Sigmoid colon (tissue), 4 donors: ENCODE measurements at regions not wholly inside any gene's neighbourhood (a gene's known extent, or its start where the extent isn't known, plus 50 kb on each side); places are given as distances from the start of the nearest gene placed in this dataset.

Experiments used
- EP300 ChIP-seq, 4 donors: sonication (generic); formaldehyde crosslinking; IDR thresholded peaks; one replicate each; pipeline ENCODE4 v1.6.1; 2017; ENCODE audit warnings: antibody characterized with exemption in 4 of 4
- POLR2A ChIP-seq, 2 donors: fragments of 450-650 bp; IDR thresholded peaks; one replicate each; pipeline ENCODE4 v1.6.1; 2016; ENCODE audit warnings: antibody characterized with exemption in 2 of 2, mild to moderate bottlenecking in 2 of 2, moderate library complexity in 2 of 2
- POLR2AphosphoS5 ChIP-seq, 4 donors: sonication (generic); formaldehyde crosslinking; IDR thresholded peaks; one replicate each; pipeline ENCODE4 v1.6.1; 2017; ENCODE audit warnings: antibody characterized with exemption in 4 of 4
- TF ChIP-seq, protein P1 (sequence below), 4 experiments: fragments of 450-650 bp in 3 of 4; fragments of 200-600 bp in 1 of 4; IDR thresholded peaks; one replicate each; pipeline ENCODE4 v1.5.1; 2016 to 2019; ENCODE audit warnings: antibody characterized with exemption in 4 of 4, mild to moderate bottlenecking in 3 of 4, moderate library complexity in 2 of 4

DNA sequence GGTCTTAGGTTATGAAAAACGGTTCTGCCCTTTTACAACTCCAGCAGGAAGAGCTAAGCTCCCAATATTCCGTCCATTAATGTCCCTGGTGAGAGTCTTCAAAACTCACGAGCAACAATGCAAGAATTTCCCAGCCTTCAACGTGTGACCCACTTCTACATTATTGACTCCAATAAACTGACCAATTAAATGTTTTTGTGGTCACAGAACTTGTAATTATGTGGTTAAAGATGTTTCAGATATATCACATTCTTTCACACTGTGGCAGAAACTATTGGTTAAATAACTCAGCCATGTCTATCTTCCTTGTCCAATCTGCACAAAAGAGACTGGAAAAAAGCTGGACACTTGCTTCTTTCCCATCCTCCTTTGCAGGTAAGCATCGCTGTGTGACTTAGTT lies 286.6 kb upstream of the ADAMTS9 start:
- TF ChIP-seq, protein P1, sequence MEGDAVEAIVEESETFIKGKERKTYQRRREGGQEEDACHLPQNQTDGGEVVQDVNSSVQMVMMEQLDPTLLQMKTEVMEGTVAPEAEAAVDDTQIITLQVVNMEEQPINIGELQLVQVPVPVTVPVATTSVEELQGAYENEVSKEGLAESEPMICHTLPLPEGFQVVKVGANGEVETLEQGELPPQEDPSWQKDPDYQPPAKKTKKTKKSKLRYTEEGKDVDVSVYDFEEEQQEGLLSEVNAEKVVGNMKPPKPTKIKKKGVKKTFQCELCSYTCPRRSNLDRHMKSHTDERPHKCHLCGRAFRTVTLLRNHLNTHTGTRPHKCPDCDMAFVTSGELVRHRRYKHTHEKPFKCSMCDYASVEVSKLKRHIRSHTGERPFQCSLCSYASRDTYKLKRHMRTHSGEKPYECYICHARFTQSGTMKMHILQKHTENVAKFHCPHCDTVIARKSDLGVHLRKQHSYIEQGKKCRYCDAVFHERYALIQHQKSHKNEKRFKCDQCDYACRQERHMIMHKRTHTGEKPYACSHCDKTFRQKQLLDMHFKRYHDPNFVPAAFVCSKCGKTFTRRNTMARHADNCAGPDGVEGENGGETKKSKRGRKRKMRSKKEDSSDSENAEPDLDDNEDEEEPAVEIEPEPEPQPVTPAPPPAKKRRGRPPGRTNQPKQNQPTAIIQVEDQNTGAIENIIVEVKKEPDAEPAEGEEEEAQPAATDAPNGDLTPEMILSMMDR (IDR thresholded peaks at IDR 0.05): no peak
- TF ChIP-seq POLR2AphosphoS5 (IDR thresholded peaks at IDR 0.05) (no peak), POLR2A (IDR thresholded peaks at IDR 0.05) (no peak), EP300 (IDR thresholded peaks at IDR 0.05) (no peak)
